ENCODE measurements at regions not wholly inside any gene's neighbourhood (a gene's known extent, or its start where the extent isn't known, plus 50 kb on each side); places are given as distances from the start of the nearest gene placed in this dataset.

GRCh38 chr11:28448186-28448585 is 340.0 kb downstream of the METTL15 start:
- TF ChIP-seq POLR2AphosphoS5 (IDR thresholded peaks at IDR 0.05; ENCODE audit: insufficient read depth, low read depth, low read length): no peak
- no peak for TF ChIP-seq FOS (IDR thresholded peaks at IDR 0.05; ENCODE audit: borderline replicate concordance, insufficient read depth, low read length)
- no peak for TF ChIP-seq POLR2A (IDR thresholded peaks at IDR 0.05; ENCODE audit: low read depth, low read length)
- TF ChIP-seq MAX (IDR thresholded peaks at IDR 0.05; ENCODE audit: insufficient read depth, insufficient read length): no peak
- TF ChIP-seq JUN (IDR thresholded peaks at IDR 0.05; ENCODE audit: borderline replicate concordance, insufficient read depth, insufficient read length, low read depth): no peak
- TF ChIP-seq MYC (IDR thresholded peaks at IDR 0.05; ENCODE audit: low read depth, low read length): no peak
- TF ChIP-seq GATA2 (IDR thresholded peaks at IDR 0.05; ENCODE audit: insufficient read depth, insufficient read length, low read depth, low read length): no peak
- TF ChIP-seq CTCF (IDR thresholded peaks at IDR 0.05; ENCODE audit: extremely low read depth in 1 of 2, insufficient read depth in 1 of 2, low read depth in 1 of 2, low read length in 2 of 2): no peak
- TF ChIP-seq EZH2 (IDR thresholded peaks at IDR 0.05; ENCODE audit: borderline replicate concordance, low read depth, low read length, severe bottlenecking): no peak
- H3K9me1 ChIP-seq (replicated peaks; ENCODE audit: control insufficient read depth, extremely low read depth, insufficient read depth, low read length): no peaks in the 10 kb centered on the region
- H3K9ac ChIP-seq (replicated peaks; ENCODE audit: extremely low read depth, insufficient read depth, low read length): no peak overlapping the region
- no peak overlapping the region for H3K4me3 ChIP-seq (replicated peaks in 1 of 3; ENCODE audit: insufficient read depth in 1 of 3, low read depth in 1 of 3, low read length in 3 of 3)
- H3K36me3 ChIP-seq (ENCODE audit: control insufficient read depth in 2 of 2, extremely low read depth in 1 of 2, insufficient read depth in 2 of 2, low read length in 2 of 2): no peaks in the 10 kb centered on the region
- H2AFZ ChIP-seq (ENCODE audit: low read depth, low read length): no peak overlapping the region
- H3K4me1 ChIP-seq (ENCODE audit: control insufficient read depth, extremely low read depth, insufficient read depth, low read length): no peaks in the 10 kb centered on the region
- DNase-seq (ENCODE audit: low read depth, low spot score): no peak
- FAIRE-seq: no peak
- POLR2A ChIA-PET: no interaction called here
- H3K9me3 ChIP-seq (replicated peaks; ENCODE audit: control insufficient read depth, insufficient read depth, low read length): no peaks in the 10 kb centered on the region
- H3K27ac ChIP-seq (ENCODE audit: insufficient read depth, low read depth, low read length): no peak overlapping the region
- CTCF ChIA-PET: no interaction called here
- H3K27me3 ChIP-seq (ENCODE audit: control insufficient read depth in 2 of 2, insufficient read depth in 2 of 2, low read length in 2 of 2): no peaks in the 10 kb centered on the region
- intact Hi-C loops (cut with micrococcal nuclease): no loop called here
- no peaks in the 10 kb centered on the region for H3K79me2 ChIP-seq (ENCODE audit: control insufficient read depth, insufficient read depth, low read length)
- BruUV-seq (replicated peaks): no TSS peak
- dilution Hi-C loops (cut with MboI; ENCODE audit: extremely low pct_ligation_motif_present, low sequenced_read_pairs): no loop called here
- H4K20me1 ChIP-seq (replicated peaks; ENCODE audit: control insufficient read depth, extremely low read depth, insufficient read depth, low read length): no peaks in the 10 kb centered on the region
- no peak overlapping the region for H3K4me2 ChIP-seq (ENCODE audit: insufficient read depth, low read length)
